Myocyte (in vitro differentiated cells): ENCODE measurements at regions not wholly inside any gene's neighbourhood (a gene's known extent, or its start where the extent isn't known, plus 50 kb on each side); places are given as distances from the start of the nearest gene placed in this dataset.

Experiments
- DNase-seq: peaks from one replicate; pipeline ENCODE4 v3.0.0-alpha.2; 2012; ENCODE audit warnings: low read depth

DNA sequence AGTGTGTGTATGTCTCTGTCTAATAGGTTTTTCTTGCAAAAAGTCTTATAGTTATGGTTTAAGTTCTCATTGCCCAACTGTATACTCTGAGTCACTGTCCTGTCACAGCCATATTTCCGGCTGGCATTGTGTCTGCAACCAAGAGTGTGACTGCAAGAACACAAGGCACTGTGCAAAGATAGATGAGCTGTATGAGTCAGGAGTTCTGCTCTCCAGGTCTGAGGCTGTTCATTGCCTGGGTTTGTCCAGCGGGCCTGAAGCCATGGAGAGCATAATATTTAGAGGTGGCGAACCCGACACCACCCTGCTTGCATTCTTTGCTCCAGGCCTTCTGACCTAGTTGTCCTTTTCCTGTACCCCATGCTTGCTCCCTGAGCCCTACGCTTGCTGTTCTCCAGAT, 50.9 kb upstream of the CNIH3 start:
- peak; percentile 90 for DNase-seq

DNA sequence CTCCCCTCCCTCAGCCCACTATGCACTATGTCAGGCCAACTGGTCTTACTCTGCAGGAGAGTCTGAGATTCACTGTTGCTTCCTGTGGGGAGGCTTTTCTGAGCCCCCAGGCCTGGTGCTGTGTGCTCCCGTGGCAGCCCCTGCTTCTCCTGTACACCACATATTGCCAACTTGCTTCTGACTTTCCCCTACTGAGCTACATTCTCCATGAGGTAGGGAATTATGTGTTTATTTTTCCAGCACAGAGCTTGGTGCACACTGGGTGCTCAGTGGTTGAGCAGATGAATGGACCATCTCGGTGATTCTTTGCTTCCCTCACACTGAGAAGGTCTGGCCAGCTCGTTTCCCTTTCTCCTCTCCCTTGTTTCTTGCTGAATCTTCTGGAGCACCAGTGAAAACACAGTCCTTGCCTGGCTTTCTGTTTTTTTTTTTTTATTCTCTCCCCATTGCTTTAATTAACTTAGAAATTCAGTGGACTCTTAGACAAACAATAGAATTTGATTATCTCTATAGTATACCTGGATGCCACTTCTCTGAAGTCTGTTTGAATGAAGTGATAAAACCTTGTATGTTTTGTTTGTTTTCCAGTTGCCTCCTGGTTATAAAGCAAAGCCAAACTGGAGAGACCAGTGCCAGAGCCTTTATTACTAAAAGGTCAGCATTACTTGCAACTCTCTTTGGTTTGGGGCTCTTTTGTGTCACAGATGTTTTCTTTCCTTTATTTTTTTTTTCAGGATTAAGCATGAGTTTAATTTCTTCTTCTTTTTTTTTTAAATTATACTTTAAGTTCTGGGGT, 50.3 kb upstream of the CNIH3 start:
- DNase-seq = no peak
